Ovary (tissue), 7 donors: ENCODE measurements at regions not wholly inside any gene's neighbourhood (a gene's known extent, or its start where the extent isn't known, plus 50 kb on each side); places are given as distances from the start of the nearest gene placed in this dataset.

ENCODE experiments used
- DNase-seq, 5 donors: peaks; one replicate each; pipeline ENCODE4 v3.0.0-alpha.2; 2019 to 2020
- H3K27ac ChIP-seq, 2 donors: fragments of 200-600 bp; one replicate each; pipeline versions ENCODE4 v1.5.1 to v1.8.0; 2019 to 2022
- H3K27me3 ChIP-seq: fragments of 200-600 bp; one replicate; pipeline ENCODE4 v1.8.0; 2022
- H3K36me3 ChIP-seq: fragments of 200-600 bp; sonication (generic); one replicate; pipeline ENCODE4 v1.5.1; 2019
- H3K4me1 ChIP-seq: one replicate; pipeline ENCODE4 v1.8.1; 2013; ENCODE audit warnings: mild to moderate bottlenecking, moderate library complexity; ENCODE audit not compliant: insufficient read depth
- H3K4me3 ChIP-seq: fragments of 200-600 bp; sonication (generic); one replicate; pipeline ENCODE4 v1.5.1; 2017
- H3K9me3 ChIP-seq, 2 donors: fragments of 200-600 bp in 1 of 2; sonication (generic) in 1 of 2; one replicate each; pipeline versions ENCODE4 v1.5.1 to v1.8.1; 2013 to 2019; ENCODE audit warnings: mild to moderate bottlenecking in 1 of 2, moderate library complexity in 1 of 2
- EP300 ChIP-seq: sonication (generic); formaldehyde crosslinking; IDR thresholded peaks from one replicate; pipeline ENCODE4 v1.6.1; 2017; ENCODE audit warnings: antibody characterized with exemption
- POLR2A ChIP-seq: fragments of 450-650 bp; IDR thresholded peaks from one replicate; pipeline ENCODE4 v1.6.1; 2017; ENCODE audit warnings: antibody characterized with exemption, mild to moderate bottlenecking, moderate library complexity
- WGBS, 3 donors: extraction: QIAGEN DNeasy Blood & Tissue Kit in 1 of 3; methylation state at CpG; one replicate each; pipeline versions ENCODE4 v1.1.5 to v1.1.7; 2013 to 2017; 5-methylcytosine and 5-hydroxymethylcytosine counted together
- intact Hi-C, 4 donors: fragments of 100-400 bp; cut with DNase I; formaldehyde crosslinking; loops; one replicate each; pipeline versions ENCODE4 v1.11.0 to v1.15.1; 2022 to 2023
- TF ChIP-seq, protein P1 (sequence below), 3 donors: fragments of 450-650 bp in 2 of 3; fragments of 200-600 bp in 1 of 3; IDR thresholded peaks; one replicate each; pipeline versions ENCODE4 v1.5.1 to v1.8.0; 2016 to 2022; ENCODE audit warnings: antibody characterized with exemption in 3 of 3, mild to moderate bottlenecking in 1 of 3
- donor health status: DM: no; HTN: no; CAD: no; lungs with moderate emphysema.
- donor health status: DM: no; HTN: no; CAD: no.
- donor health status: Bipolar disorder and iron deficiency.
- donor health status: DM: no; HTN: no; CAD: no.
- donor health status: DM: yes; HTN: yes; CAD: no.

DNA sequence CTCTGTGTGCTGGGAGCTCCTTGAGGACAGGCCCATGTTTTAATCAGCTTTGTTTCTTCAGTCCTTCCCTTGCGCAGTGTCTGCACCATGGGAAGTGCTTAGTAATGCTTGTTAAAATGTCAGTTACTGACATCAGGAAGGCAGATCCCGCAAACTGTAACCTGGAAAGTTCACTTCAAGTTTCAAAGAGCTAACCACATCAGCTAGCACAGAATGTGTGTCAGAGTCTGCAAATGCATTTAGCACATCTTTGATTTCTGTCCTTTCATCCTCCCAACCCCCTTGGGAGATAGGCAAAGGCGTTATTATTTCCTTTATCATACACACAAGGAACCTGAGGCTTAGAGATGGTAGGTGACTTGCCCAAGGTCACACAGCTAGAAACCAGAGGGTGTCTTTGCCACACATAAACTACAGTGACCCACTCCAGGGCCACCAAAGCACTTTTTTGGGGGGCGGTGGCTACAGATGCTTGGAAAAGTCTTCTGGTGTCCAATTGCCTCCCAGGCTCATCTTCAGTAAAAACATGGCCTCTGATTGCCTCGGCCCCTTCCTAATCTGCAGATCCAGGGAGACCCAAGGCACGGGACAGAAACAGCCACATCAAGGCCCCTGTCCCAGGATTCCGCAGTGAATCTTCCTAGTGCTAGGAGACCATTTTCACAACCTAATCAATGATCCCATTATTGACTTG lies 116.2 kb upstream of the GPR26 start:
- Histone ChIP-seq H3K9me3 (no peaks in the 10 kb centered on the region), H3K4me1 (no peaks in the 10 kb centered on the region), H3K27me3 (no peaks in the 10 kb centered on the region), H3K27ac (no peak overlapping the region), H3K4me3 (no peak overlapping the region), H3K36me3 (no peaks in the 10 kb centered on the region)
- intact Hi-C loops, result loop anchor here in 1 of 4 donors (10.0 kb wide), 1 partner anchor 415 kb away; the partner anchor contains the start of gene HMX3
- 82 to 85% (median 83%) methylated on average over 7 of the region's 7 CpGs for WGBS, 3 donors
- DNase-seq, result no peak
- no peak for TF ChIP-seq EP300
- TF ChIP-seq, protein P1, sequence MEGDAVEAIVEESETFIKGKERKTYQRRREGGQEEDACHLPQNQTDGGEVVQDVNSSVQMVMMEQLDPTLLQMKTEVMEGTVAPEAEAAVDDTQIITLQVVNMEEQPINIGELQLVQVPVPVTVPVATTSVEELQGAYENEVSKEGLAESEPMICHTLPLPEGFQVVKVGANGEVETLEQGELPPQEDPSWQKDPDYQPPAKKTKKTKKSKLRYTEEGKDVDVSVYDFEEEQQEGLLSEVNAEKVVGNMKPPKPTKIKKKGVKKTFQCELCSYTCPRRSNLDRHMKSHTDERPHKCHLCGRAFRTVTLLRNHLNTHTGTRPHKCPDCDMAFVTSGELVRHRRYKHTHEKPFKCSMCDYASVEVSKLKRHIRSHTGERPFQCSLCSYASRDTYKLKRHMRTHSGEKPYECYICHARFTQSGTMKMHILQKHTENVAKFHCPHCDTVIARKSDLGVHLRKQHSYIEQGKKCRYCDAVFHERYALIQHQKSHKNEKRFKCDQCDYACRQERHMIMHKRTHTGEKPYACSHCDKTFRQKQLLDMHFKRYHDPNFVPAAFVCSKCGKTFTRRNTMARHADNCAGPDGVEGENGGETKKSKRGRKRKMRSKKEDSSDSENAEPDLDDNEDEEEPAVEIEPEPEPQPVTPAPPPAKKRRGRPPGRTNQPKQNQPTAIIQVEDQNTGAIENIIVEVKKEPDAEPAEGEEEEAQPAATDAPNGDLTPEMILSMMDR (IDR thresholded peaks at IDR 0.05), result no peak
- TF ChIP-seq POLR2A, result no peak

DNA sequence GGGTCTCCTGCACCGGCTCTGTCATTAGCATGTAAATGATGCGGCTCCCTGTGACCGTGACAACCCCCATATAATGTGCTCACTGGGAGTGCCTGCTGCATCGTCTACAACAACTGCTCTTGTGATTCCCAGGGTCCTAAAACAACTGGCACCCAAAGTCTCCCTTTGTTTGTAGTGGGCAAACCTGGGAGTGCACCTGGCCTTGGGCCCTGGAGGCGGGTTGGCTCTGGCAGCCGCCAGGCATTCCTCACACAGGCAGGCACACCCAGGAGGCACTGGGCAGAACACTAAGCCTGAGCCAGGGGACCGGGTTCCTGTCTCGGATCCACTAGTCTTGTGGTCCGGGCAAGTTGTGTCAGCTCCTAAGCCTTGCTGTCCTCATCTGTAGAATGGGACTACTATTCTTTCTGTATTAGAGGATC lies 115.5 kb upstream of the GPR26 start:
- H3K27me3 ChIP-seq, result no peaks in the 10 kb centered on the region

DNA sequence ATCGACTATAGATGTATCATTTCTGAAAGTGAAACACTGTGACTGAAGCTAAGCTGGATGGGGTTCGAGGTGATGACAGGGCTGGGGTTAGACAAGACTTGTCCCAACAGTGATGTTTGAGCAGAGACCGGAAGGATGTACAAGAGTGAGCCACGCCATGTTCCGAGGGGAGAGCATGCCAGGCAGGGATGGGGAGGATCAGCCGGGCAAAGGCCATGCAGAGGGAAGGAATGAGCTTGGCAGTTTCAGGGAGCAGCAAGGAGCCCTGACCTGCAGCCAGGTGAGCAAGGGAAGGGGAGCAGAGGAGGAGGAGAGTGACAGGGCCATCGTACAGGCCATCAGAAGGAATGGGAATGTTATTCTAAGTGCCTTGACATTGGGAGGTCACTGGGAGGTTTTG lies 114.9 kb upstream of the GPR26 start:
- Histone ChIP-seq H3K4me3 (no peak overlapping the region), H3K36me3 (no peaks in the 10 kb centered on the region), H3K9me3 (no peaks in the 10 kb centered on the region), H3K27ac (no peak overlapping the region), H3K27me3 (no peaks in the 10 kb centered on the region), H3K4me1 (no peaks in the 10 kb centered on the region)
- TF ChIP-seq EP300 (no peak), POLR2A (no peak)
- TF ChIP-seq, protein P1 (IDR thresholded peaks at IDR 0.05), result no peak
- 83 to 85% (median 83%) methylated on average over 7 of the region's 7 CpGs for WGBS, 3 donors
- no peak for DNase-seq
- intact Hi-C loops, result loop anchor here in 1 of 4 donors (10.0 kb wide), 1 partner anchor 416 kb away; the partner anchor contains the start of gene HMX3

More for the DNA sequence above, 115.5 kb upstream of the GPR26 start:
- no peak for DNase-seq
- 45 to 53% (median 50%) methylated on average over 9 of the region's 9 CpGs for WGBS, 3 donors
- Histone ChIP-seq H3K36me3 (no peaks in the 10 kb centered on the region), H3K4me1 (no peaks in the 10 kb centered on the region), H3K27ac (no peak overlapping the region), H3K9me3 (no peaks in the 10 kb centered on the region), H3K4me3 (no peak overlapping the region)
- intact Hi-C loops, result loop anchor here in 1 of 4 donors (10.0 kb wide), 1 partner anchor 416 kb away; the partner anchor contains the start of gene HMX3
- TF ChIP-seq POLR2A (no peak), EP300 (no peak)
- TF ChIP-seq, protein P1 (IDR thresholded peaks at IDR 0.05), result no peak

DNA sequence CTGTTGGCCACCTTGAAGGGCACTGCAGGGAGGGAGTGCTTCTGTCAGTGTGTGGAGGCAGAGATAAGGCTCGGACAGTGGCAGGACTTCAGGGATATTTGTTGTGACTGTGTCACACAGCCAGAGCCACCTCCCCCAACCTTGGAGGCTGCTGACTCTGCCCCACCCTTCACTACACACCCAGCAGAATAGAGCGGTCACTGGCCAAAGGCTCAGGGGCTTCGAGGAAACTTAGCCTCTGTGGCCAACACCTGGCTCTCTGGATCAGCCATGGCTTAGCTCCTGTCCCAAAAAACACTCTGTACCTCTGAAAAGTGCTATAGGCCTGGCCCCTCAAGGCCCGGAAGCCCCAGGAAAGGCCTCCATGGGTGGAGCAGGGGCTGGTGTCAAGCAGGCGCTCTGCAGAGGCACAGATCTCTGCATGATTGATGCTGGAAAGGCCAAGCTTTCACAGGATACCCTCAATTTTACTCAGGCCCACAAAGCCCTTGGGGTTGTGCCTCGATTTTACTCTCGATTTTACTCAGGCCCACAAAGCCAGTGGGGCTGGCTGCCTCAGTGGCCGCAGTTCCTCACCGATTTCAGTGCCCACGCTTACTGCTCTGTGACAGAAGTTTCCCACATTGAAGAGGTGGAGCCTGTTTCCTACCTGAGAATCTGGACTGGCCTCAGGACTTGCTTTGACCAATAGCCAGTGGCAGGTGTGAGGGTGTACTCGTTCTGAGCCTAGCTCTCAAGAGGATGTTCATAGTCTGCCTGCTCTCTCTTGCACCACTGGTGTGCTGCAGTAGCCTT lies 113.2 kb upstream of the GPR26 start:
- Histone ChIP-seq H3K27me3 (no peaks in the 10 kb centered on the region), H3K36me3 (no peaks in the 10 kb centered on the region), H3K27ac (no peak overlapping the region), H3K4me3 (no peak overlapping the region), H3K9me3 (no peaks in the 10 kb centered on the region), H3K4me1 (no peaks in the 10 kb centered on the region)
- intact Hi-C loops, result loop anchor here in 1 of 4 donors (10.0 kb wide), 1 partner anchor 418 kb away; the partner anchor contains the start of gene HMX3
- 73 to 89% (median 75%) methylated on average over 11 of the region's 11 CpGs for WGBS, 3 donors
- no peak for DNase-seq
- TF ChIP-seq EP300, result no peak
- TF ChIP-seq, protein P1 (IDR thresholded peaks at IDR 0.05), result no peak
- TF ChIP-seq POLR2A, result no peak
